Ishikawa (cell line): ENCODE measurements at regions not wholly inside any gene's neighbourhood (a gene's known extent, or its start where the extent isn't known, plus 50 kb on each side); places are given as distances from the start of the nearest gene placed in this dataset.

ENCODE experiments used
- CEBPB ChIP-seq: IDR thresholded peaks from 2 replicates; pipeline ENCODE4 v1.6.1; 2012
- CREB1 ChIP-seq: IDR thresholded peaks from 2 replicates; pipeline ENCODE4 v1.6.1; 2012; ENCODE audit warnings: low read depth
- EGR1 ChIP-seq: IDR thresholded peaks from 2 replicates; pipeline ENCODE4 v1.6.1; 2012
- EP300 ChIP-seq: IDR thresholded peaks from 2 replicates; pipeline ENCODE4 v1.6.1; 2012; ENCODE audit warnings: borderline replicate concordance
- FOXM1 ChIP-seq: IDR thresholded peaks from 2 replicates; pipeline ENCODE4 v1.6.1; 2012; ENCODE audit warnings: low read depth, borderline replicate concordance
- MAX ChIP-seq: IDR thresholded peaks from 2 replicates; pipeline ENCODE4 v1.6.1; 2012
- NFIC ChIP-seq: IDR thresholded peaks from 2 replicates; pipeline ENCODE4 v1.6.1; 2012
- RAD21 ChIP-seq: IDR thresholded peaks from 2 replicates; pipeline ENCODE4 v1.6.1; 2012; ENCODE audit warnings: low read depth
- TAF1 ChIP-seq: IDR thresholded peaks from 2 replicates; pipeline ENCODE4 v1.6.1; 2012; ENCODE audit warnings: low read depth, mild to moderate bottlenecking
- TCF12 ChIP-seq: IDR thresholded peaks from 2 replicates; pipeline ENCODE4 v1.6.1; 2012; ENCODE audit warnings: low read depth
- TEAD4 ChIP-seq: IDR thresholded peaks from 2 replicates; pipeline ENCODE4 v1.6.1; 2012
- YY1 ChIP-seq: IDR thresholded peaks from 2 replicates; pipeline ENCODE4 v1.6.1; 2012; ENCODE audit warnings: low read depth
- ZBTB7A ChIP-seq: IDR thresholded peaks from 2 replicates; pipeline ENCODE4 v1.6.1; 2012; ENCODE audit warnings: low read depth
- TF ChIP-seq, protein P1 (sequence below): IDR thresholded peaks from 2 replicates; pipeline ENCODE4 v1.6.1; 2012
- TF ChIP-seq, protein P2 (sequence below): IDR thresholded peaks from 2 replicates; pipeline ENCODE4 v1.6.1; 2012; ENCODE audit warnings: low read depth, mild to moderate bottlenecking

GRCh38 chr2:146081459-146081858, 1561.5 kb upstream of the ZEB2 start:
- TF ChIP-seq MAX: no peak
- TF ChIP-seq TEAD4: no peak
- TF ChIP-seq CREB1: no peak
- TF ChIP-seq, protein P1, sequence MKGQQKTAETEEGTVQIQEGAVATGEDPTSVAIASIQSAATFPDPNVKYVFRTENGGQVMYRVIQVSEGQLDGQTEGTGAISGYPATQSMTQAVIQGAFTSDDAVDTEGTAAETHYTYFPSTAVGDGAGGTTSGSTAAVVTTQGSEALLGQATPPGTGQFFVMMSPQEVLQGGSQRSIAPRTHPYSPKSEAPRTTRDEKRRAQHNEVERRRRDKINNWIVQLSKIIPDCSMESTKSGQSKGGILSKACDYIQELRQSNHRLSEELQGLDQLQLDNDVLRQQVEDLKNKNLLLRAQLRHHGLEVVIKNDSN: no peak
- TF ChIP-seq FOXM1: no peak
- TF ChIP-seq TAF1: no peak
- TF ChIP-seq NFIC: no peak
- no peak for TF ChIP-seq TCF12
- TF ChIP-seq EP300: no peak
- TF ChIP-seq ZBTB7A: no peak
- no peak for TF ChIP-seq CEBPB
- no peak for TF ChIP-seq YY1

- no peak for TF ChIP-seq CREB1
These were observed 1561.0 kb upstream of the ZEB2 start for GRCh38 chr2:146080925-146081324.

DNA sequence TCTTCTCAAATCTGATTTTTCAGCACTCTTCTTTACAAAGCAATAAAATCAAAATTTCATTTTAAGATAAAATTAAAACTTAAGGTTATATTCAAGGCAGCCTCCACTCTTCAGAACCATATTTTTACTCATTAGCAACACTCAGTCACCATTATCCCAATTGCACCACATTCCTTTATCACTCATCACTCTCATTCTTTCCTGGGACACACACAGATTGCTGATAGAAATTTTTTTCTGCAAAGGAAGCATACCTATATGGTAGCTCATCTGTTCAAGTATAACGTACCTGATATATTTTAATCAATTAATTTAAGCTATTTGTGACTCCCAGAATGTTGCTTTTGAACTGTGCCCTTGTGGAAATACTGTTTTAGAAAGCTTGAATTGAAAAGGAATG, 1559.3 kb upstream of the ZEB2 start:
- TF ChIP-seq TEAD4 (no peak), EGR1 (no peak)

GRCh38 chr2:146077156-146077555, 1557.2 kb upstream of the ZEB2 start:
- TF ChIP-seq NFIC (no peak), EP300 (no peak), TEAD4 (no peak), EGR1 (no peak), FOXM1 (no peak), MAX (no peak), CEBPB (no peak), TCF12 (no peak), YY1 (no peak), RAD21 (no peak), TAF1 (no peak), ZBTB7A (no peak), CREB1 (no peak)
- TF ChIP-seq, protein P1: no peak
- TF ChIP-seq, protein P2, sequence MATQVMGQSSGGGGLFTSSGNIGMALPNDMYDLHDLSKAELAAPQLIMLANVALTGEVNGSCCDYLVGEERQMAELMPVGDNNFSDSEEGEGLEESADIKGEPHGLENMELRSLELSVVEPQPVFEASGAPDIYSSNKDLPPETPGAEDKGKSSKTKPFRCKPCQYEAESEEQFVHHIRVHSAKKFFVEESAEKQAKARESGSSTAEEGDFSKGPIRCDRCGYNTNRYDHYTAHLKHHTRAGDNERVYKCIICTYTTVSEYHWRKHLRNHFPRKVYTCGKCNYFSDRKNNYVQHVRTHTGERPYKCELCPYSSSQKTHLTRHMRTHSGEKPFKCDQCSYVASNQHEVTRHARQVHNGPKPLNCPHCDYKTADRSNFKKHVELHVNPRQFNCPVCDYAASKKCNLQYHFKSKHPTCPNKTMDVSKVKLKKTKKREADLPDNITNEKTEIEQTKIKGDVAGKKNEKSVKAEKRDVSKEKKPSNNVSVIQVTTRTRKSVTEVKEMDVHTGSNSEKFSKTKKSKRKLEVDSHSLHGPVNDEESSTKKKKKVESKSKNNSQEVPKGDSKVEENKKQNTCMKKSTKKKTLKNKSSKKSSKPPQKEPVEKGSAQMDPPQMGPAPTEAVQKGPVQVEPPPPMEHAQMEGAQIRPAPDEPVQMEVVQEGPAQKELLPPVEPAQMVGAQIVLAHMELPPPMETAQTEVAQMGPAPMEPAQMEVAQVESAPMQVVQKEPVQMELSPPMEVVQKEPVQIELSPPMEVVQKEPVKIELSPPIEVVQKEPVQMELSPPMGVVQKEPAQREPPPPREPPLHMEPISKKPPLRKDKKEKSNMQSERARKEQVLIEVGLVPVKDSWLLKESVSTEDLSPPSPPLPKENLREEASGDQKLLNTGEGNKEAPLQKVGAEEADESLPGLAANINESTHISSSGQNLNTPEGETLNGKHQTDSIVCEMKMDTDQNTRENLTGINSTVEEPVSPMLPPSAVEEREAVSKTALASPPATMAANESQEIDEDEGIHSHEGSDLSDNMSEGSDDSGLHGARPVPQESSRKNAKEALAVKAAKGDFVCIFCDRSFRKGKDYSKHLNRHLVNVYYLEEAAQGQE: no peak

- TF ChIP-seq FOXM1 (no peak), EP300 (no peak), EGR1 (no peak), ZBTB7A (no peak), TCF12 (no peak), CEBPB (no peak), MAX (no peak)
- TF ChIP-seq, protein P2: no peak
These were observed 1548.1 kb upstream of the ZEB2 start for GRCh38 chr2:146068051-146068450.

DNA sequence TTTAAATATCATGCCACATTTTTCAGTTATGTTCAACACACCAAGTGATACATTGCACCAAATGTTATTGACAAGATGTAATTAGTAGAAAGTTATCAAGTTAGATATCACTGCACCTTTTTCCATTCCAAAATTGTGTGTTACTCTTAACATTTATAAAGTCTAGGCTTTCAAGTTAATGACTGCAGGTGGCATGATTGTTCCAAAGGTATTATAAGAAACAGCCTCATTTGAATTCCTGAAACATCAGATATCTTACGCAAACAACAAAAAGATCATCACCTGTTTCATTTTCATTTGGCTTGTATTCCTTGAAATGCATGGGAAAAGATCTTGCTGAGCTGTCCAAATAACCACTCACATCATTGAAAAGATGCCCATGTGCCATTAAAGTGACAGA, 1528.2 kb upstream of the ZEB2 start:
- TF ChIP-seq, protein P1: no peak
- TF ChIP-seq CEBPB (no peak), ZBTB7A (no peak), NFIC (no peak), CREB1 (no peak), RAD21 (no peak), MAX (no peak), TCF12 (no peak), EGR1 (no peak), EP300 (no peak), YY1 (no peak), TAF1 (no peak), FOXM1 (no peak), TEAD4 (no peak)
- TF ChIP-seq, protein P2: no peak
